Right lung (tissue), 2 donors: ENCODE measurements at regions not wholly inside any gene's neighbourhood (a gene's known extent, or its start where the extent isn't known, plus 50 kb on each side); places are given as distances from the start of the nearest gene placed in this dataset.

Experiments used
- DNase-seq, 2 donors: peaks; one replicate each; pipeline ENCODE4 v3.0.0-alpha.2; 2013

- no peak for DNase-seq
Observed at GRCh38 chr1:82218846-82219245, 418.1 kb downstream of the ADGRL2 start.

DNA sequence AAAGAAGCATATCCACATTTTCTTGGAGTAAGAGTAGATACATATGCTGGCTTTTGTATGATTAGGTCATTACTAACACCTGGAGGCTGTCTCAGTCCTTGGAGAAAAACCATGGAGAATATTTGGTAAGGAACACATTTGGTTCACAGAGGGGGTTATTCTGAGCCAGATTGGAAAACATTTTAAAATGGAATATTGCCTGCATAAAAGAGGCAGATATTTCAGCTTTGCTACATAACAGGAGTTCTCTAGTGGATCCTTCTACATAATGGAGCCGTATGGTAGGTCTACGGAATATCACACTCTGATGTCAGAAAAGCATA is 415.1 kb downstream of the ADGRL2 start:
- DNase-seq: no peak

DNA sequence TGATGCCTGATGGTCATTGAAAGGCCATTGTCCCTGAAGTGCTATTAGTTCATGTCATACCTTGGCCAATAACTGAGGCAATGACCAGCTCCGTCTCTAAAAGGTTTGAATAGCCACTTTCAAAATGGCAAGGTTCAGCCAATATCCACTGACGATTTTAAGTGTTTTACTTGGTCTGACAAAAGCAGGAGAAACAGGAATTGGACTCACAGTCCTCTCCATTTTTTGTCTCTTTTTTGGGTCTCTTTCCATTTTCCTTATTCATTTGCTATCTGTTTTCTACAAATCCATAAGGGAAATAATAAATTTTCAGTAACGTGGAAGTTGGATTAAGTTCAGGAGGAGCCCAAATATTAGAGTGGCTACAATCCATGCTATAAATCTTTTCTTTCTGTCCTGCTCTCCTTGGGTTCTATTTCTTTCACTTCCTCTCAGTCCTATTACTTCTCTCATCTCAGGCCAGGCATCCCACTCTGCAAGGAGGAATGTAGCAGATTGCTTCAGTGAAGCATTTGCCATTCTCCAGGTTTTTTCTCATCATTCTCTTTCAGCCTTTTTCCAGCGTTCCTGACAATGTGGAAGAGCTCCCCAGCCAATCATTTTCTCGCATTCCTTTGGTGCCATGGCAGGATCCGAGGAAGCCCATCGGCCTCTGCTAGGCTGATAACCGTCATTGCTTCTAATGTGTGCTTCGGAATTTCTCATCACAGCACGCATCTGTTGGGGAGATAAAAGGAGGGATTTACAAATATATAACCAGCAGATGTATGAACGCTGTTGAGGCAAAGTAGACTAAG is 414.5 kb downstream of the ADGRL2 start:
- DNase-seq: no peak

DNA sequence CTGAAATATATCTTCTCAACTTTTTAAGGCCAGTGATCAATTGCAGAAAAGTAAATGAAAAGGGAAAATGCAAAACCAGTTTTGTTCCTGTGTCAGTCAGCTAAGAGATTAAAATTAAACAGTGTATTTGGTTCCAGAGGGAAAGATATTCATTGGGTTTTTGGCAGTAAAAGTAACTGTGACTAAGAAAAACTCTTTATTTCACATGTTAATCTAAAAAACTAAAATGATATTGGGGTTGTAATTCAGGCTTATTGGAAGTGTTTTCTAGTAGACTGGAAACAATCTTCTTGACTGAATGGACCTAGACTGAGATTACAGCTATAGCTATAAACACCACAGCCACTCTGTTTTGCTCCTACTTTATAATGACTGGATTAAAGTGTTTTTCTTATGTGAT is 413.9 kb downstream of the ADGRL2 start:
- no peak for DNase-seq

- DNase-seq: no peak
Observed at GRCh38 chr1:82197606-82198005, 396.9 kb downstream of the ADGRL2 start.

DNA sequence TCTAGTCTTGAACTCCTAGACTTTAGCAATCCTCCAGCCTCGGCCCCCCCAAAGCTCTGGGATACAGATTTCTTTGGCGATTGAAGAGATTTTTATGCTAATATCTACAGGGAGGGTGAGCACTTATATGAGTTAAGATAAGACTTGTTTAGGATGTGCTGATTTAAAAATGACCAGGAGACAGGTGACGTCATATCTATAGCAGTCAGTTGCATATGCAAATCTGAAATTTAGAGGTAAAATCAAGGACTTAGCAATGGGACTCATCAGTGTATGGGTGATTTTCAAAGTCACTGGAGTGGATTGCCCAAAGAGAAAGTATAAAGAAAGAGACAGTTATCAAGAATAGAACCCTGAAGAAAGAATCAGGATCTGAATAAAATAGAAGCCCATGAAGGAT is 394.5 kb downstream of the ADGRL2 start:
- DNase-seq: no peak

- no peak for DNase-seq
Observed at GRCh38 chr1:82185084-82185483, 384.4 kb downstream of the ADGRL2 start.

DNA sequence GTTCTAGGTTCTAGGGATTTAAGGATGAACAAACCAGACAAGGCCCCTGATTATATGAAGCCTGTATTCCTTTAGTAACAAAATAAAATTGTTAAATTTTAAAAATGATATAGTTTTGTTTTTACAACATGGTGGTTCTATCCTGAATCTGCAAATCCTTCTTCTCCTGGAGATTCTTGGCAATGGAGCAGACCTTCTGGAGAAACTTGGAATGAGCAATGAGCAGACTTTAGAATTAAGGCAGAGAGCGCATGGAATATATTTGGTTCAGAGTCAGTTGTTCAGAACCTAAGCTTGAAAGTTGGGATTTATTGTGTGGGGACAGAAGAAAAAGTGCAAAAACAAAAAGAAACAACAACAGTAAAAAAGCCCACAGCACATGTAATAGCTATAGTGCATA is 381.1 kb downstream of the ADGRL2 start:
- no peak for DNase-seq

- no peak for DNase-seq
Observed at GRCh38 chr1:82179131-82179530, 378.4 kb downstream of the ADGRL2 start.

- DNase-seq: no peak
Observed at GRCh38 chr1:82177192-82177591, 376.5 kb downstream of the ADGRL2 start.

GRCh38 chr1:82171955-82172354 is 371.2 kb downstream of the ADGRL2 start:
- DNase-seq: no peak

GRCh38 chr1:82168482-82168881 is 367.7 kb downstream of the ADGRL2 start:
- no peak for DNase-seq

DNA sequence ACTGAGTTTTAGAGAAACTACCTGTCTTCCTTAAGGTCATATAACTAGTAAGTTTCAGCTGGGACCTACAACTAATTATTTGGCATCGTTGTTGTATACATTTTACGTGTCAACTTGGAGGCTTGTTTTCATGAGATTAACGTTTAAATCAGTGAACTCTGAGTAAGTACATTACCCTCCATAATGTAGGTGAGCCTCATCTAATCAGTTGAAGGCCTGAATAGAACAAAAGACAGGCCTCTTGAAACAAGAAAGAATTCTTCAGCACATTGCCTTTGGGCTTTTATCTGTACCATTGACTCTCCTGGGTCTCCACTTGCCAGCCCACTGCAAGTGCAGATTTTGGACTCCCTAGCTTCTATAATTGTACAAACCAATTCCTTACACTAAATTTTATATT is 364.6 kb downstream of the ADGRL2 start:
- no peak for DNase-seq

- peak in 1 of 2 donors; percentile 6 for DNase-seq
Observed at GRCh38 chr1:82162486-82163420, 362.0 kb downstream of the ADGRL2 start.

- DNase-seq: peak; percentile 35 to 47
Observed at GRCh38 chr1:82161700-82162141, 361.0 kb downstream of the ADGRL2 start.

DNA sequence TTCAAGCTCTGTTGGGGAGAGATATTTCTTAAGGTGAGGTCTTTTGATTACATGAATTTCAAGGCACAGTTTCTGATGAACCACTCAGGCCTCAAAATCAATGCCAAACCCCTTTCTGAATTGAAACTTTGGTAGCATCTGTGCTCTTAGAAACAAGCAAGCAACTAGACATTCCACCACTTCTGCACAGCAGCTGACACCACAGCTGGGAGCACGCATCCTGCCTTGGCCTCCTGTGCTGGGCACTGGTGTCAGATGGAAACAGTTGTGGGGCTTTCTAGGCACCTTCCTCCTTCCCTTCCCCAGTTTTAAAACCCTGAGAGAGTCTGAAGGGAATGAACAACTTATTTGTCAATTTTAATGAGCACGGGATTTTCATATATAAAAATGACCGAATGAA is 360.2 kb downstream of the ADGRL2 start:
- no peak for DNase-seq

- DNase-seq: no peak
Observed at GRCh38 chr1:82160036-82160435, 359.3 kb downstream of the ADGRL2 start.

- no peak for DNase-seq
Observed at GRCh38 chr1:82158981-82159380, 358.2 kb downstream of the ADGRL2 start.

DNA sequence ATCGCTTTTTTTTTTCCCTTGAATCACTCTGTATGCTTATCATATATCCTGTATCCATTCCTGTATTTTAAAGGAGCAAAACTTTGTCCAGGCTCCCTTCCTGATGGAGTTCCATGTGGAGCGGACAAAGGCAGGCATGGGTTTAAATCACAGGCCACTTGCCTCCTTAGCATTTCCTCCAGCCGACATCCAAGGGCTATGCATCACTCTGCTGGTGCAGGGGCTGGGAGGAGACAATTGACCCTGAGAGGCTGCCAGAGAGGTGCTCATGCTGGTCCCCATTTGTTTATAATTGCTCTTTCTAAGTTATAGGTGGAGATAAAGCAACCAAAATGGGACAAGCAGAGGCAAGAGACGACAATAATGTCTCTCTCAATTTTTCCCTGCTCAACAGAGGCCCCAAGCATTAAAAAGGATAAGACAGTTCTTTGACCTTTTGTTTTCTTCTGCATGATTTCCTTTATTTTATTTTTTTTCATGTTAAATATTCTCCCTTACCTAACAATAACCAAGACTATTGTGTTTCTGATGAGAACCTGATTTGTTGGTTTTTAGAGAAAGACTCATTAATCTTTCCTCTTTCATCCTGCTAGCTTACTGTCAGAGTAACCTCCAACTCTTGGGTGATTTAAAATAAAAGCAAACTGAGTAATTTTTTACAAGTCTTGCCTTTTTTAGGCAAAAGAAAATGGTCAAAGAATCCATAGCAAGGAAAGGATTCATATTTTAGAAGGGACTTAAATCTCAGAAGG is 353.7 kb downstream of the ADGRL2 start:
- no peak for DNase-seq

DNA sequence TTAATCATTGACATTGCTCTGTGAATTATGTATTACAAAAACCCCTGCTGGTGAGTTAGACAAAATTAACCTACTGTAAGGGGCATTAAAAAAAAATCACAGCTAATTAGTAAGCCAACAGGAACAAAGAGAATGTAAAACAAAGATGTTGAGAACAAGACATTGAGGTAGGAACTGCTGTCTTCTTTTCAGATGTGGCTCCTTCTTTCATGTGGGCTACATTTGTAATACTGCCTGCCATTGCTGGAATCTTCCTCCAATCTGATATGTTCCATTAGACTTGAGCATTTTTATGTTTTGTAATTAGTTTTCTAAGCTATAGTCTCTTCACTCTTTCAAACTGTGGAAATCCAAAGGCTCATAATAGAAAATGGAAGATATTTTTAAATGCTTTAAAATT is 353.0 kb downstream of the ADGRL2 start:
- no peak for DNase-seq

GRCh38 chr1:82153272-82153629 is 352.5 kb downstream of the ADGRL2 start:
- no peak for DNase-seq
